ENCODE measurements at regions not wholly inside any gene's neighbourhood (a gene's known extent, or its start where the extent isn't known, plus 50 kb on each side); places are given as distances from the start of the nearest gene placed in this dataset.

- FAIRE-seq (no peak), DNase-seq (no peak)
- no peak overlapping the region for H3K27ac ChIP-seq (ENCODE audit: low read depth in 1 of 3, low read length in 2 of 3)
- no peaks in the 10 kb centered on the region for H3K36me3 ChIP-seq (ENCODE audit: control insufficient read depth in 3 of 3, insufficient read depth in 2 of 3, low read depth in 1 of 3, low read length in 3 of 3)
- no peak overlapping the region for H3K4me3 ChIP-seq (ENCODE audit: low read depth in 1 of 3, low read length in 3 of 3)
- WGBS, 3 donors = 86 to 97% (median 96%) methylated on average over 3 of the region's 3 CpGs
- H3K4me1 ChIP-seq (ENCODE audit: control insufficient read depth in 3 of 3, insufficient read depth in 2 of 3, low read depth in 1 of 3, low read length in 2 of 3) = no peaks in the 10 kb centered on the region
- H3K9me3 ChIP-seq (ENCODE audit: control insufficient read depth in 2 of 2, insufficient read depth in 1 of 2, low read depth in 1 of 2, low read length in 1 of 2) = peaks cover 0 to 6% of the 10 kb centered on the region in 2 donors
- H3K27me3 ChIP-seq (ENCODE audit: control insufficient read depth in 3 of 3, insufficient read depth in 3 of 3, low read length in 3 of 3) = no peaks in the 10 kb centered on the region
Observed at GRCh38 chr4:124104101-124104500, 608.4 kb downstream of the ANKRD50 start.

DNA sequence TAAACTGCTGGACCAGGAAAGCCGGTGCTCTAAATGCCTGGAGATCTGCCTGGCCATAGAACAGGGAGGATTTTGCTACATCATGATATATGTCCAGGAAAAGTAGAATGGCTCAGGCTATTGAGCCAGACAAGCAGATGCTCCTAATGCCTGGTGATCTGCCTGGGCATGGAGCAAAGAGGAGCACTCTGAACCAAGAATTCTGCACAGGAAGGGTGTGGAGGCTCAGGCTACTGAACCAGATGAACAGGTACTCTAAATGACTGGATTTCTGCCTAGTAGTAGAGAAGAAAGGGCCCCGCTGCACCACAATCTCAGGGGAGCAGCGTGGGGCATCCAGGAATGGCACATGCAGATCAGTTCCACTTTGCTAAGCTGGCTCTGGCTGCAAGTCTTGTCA lies 607.9 kb downstream of the ANKRD50 start:
- H3K27me3 ChIP-seq (ENCODE audit: control insufficient read depth in 3 of 3, insufficient read depth in 3 of 3, low read length in 3 of 3) = no peaks in the 10 kb centered on the region
- H3K36me3 ChIP-seq (ENCODE audit: control insufficient read depth in 3 of 3, insufficient read depth in 2 of 3, low read depth in 1 of 3, low read length in 3 of 3) = no peaks in the 10 kb centered on the region
- H3K4me3 ChIP-seq (ENCODE audit: low read depth in 1 of 3, low read length in 3 of 3) = no peak overlapping the region
- H3K4me1 ChIP-seq (ENCODE audit: control insufficient read depth in 3 of 3, insufficient read depth in 2 of 3, low read depth in 1 of 3, low read length in 2 of 3) = no peaks in the 10 kb centered on the region
- FAIRE-seq = no peak
- DNase-seq = no peak
- 79 to 90% (median 87%) methylated on average over 3 of the region's 3 CpGs for WGBS, 3 donors
- no peak overlapping the region for H3K27ac ChIP-seq (ENCODE audit: low read depth in 1 of 3, low read length in 2 of 3)
- H3K9me3 ChIP-seq (ENCODE audit: control insufficient read depth in 2 of 2, insufficient read depth in 1 of 2, low read depth in 1 of 2, low read length in 1 of 2) = peaks cover 0 to 6% of the 10 kb centered on the region in 2 donors

GRCh38 chr4:124105212-124105611 lies 607.3 kb downstream of the ANKRD50 start:
- 53 to 73% (median 60%) methylated on average over 2 of the region's 2 CpGs for WGBS, 3 donors
- Histone ChIP-seq H3K36me3 (ENCODE audit: control insufficient read depth in 3 of 3, insufficient read depth in 2 of 3, low read depth in 1 of 3, low read length in 3 of 3) (no peaks in the 10 kb centered on the region), H3K27ac (ENCODE audit: low read depth in 1 of 3, low read length in 2 of 3) (no peak overlapping the region), H3K4me1 (ENCODE audit: control insufficient read depth in 3 of 3, insufficient read depth in 2 of 3, low read depth in 1 of 3, low read length in 2 of 3) (no peaks in the 10 kb centered on the region), H3K9me3 (ENCODE audit: control insufficient read depth in 2 of 2, insufficient read depth in 1 of 2, low read depth in 1 of 2, low read length in 1 of 2) (peaks cover 0 to 6% of the 10 kb centered on the region in 2 donors), H3K27me3 (ENCODE audit: control insufficient read depth in 3 of 3, insufficient read depth in 3 of 3, low read length in 3 of 3) (no peaks in the 10 kb centered on the region), H3K4me3 (ENCODE audit: low read depth in 1 of 3, low read length in 3 of 3) (no peak overlapping the region)
- DNase-seq = no peak
- FAIRE-seq = no peak

- WGBS, 3 donors = 22 to 56% (median 29%) methylated on average over 2 of the region's 2 CpGs
- no peak for FAIRE-seq
- no peak overlapping the region for H3K4me3 ChIP-seq (ENCODE audit: low read depth in 1 of 3, low read length in 3 of 3)
- no peaks in the 10 kb centered on the region for H3K4me1 ChIP-seq (ENCODE audit: control insufficient read depth in 3 of 3, insufficient read depth in 2 of 3, low read depth in 1 of 3, low read length in 2 of 3)
- no peak overlapping the region for H3K27ac ChIP-seq (ENCODE audit: low read depth in 1 of 3, low read length in 2 of 3)
- no peaks in the 10 kb centered on the region for H3K36me3 ChIP-seq (ENCODE audit: control insufficient read depth in 3 of 3, insufficient read depth in 2 of 3, low read depth in 1 of 3, low read length in 3 of 3)
- H3K27me3 ChIP-seq (ENCODE audit: control insufficient read depth in 3 of 3, insufficient read depth in 3 of 3, low read length in 3 of 3) = no peaks in the 10 kb centered on the region
- no peak for DNase-seq
- no peaks in the 10 kb centered on the region for H3K9me3 ChIP-seq (ENCODE audit: control insufficient read depth in 2 of 2, insufficient read depth in 1 of 2, low read depth in 1 of 2, low read length in 1 of 2)
Observed at GRCh38 chr4:124111411-124111810, 601.1 kb downstream of the ANKRD50 start.

DNA sequence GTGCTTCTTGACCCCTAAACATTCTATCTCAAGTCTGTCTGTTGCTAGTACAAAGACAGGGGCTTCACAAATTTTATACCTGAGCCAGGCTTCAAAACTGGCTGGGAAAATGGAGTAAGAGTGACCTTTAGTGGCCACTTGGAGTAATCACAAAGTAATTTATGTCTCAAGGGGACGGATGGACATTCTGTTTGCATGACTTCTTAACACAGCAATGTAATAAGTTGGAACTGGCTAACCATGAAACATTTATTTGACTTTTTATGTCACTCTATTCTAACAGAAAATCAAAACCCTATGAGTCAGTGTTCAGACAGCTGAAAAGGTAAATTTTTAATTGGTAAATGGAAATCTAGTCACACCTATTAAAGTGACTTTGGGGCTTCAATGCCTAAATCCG lies 600.6 kb downstream of the ANKRD50 start:
- FAIRE-seq = no peak
- H3K4me3 ChIP-seq (ENCODE audit: low read depth in 1 of 3, low read length in 3 of 3) = no peak overlapping the region
- no peaks in the 10 kb centered on the region for H3K27me3 ChIP-seq (ENCODE audit: control insufficient read depth in 3 of 3, insufficient read depth in 3 of 3, low read length in 3 of 3)
- 35 to 47% (median 39%) methylated on average over 2 of the region's 2 CpGs for WGBS, 3 donors
- no peaks in the 10 kb centered on the region for H3K4me1 ChIP-seq (ENCODE audit: control insufficient read depth in 3 of 3, insufficient read depth in 2 of 3, low read depth in 1 of 3, low read length in 2 of 3)
- peak; percentile 25 to 63 for DNase-seq
- no peaks in the 10 kb centered on the region for H3K9me3 ChIP-seq (ENCODE audit: control insufficient read depth in 2 of 2, insufficient read depth in 1 of 2, low read depth in 1 of 2, low read length in 1 of 2)
- no peaks in the 10 kb centered on the region for H3K36me3 ChIP-seq (ENCODE audit: control insufficient read depth in 3 of 3, insufficient read depth in 2 of 3, low read depth in 1 of 3, low read length in 3 of 3)
- H3K27ac ChIP-seq (ENCODE audit: low read depth in 1 of 3, low read length in 2 of 3) = no peak overlapping the region

- no peaks in the 10 kb centered on the region for H3K36me3 ChIP-seq (ENCODE audit: control insufficient read depth in 3 of 3, insufficient read depth in 2 of 3, low read depth in 1 of 3, low read length in 3 of 3)
- no peaks in the 10 kb centered on the region for H3K9me3 ChIP-seq (ENCODE audit: control insufficient read depth in 2 of 2, insufficient read depth in 1 of 2, low read depth in 1 of 2, low read length in 1 of 2)
- FAIRE-seq (no peak), DNase-seq (no peak)
- H3K4me3 ChIP-seq (ENCODE audit: low read depth in 1 of 3, low read length in 3 of 3) = no peak overlapping the region
- no peaks in the 10 kb centered on the region for H3K27me3 ChIP-seq (ENCODE audit: control insufficient read depth in 3 of 3, insufficient read depth in 3 of 3, low read length in 3 of 3)
- no peaks in the 10 kb centered on the region for H3K4me1 ChIP-seq (ENCODE audit: control insufficient read depth in 3 of 3, insufficient read depth in 2 of 3, low read depth in 1 of 3, low read length in 2 of 3)
- no peak overlapping the region for H3K27ac ChIP-seq (ENCODE audit: low read depth in 1 of 3, low read length in 2 of 3)
- WGBS, 3 donors = 69 to 73% (median 70%) methylated on average over 2 of the region's 2 CpGs
Observed at GRCh38 chr4:124118061-124118460, 594.5 kb downstream of the ANKRD50 start.

DNA sequence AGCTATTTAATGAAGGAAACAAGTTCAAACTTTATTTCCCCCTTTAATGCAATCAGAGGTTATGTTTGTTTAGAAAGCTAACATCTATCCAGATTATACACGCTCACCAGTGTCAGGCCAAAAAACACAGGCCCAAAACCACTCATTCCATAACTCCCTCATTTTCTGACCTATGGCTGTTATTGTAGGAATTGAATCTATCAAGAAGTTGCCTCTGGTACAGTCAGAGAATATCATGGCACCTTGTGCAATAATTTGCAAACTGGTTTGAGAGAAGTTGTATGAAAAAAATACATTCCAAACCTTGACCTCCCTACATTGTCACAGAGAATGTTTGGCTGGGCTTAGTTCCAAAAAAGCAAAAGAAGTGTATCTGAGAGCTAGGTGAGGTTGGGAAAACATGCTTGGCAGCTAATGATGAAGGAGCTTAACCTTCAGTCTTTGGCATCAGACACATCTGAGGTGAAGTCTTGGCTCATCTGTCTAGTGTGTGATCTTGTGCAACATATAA lies 591.0 kb downstream of the ANKRD50 start:
- Histone ChIP-seq H3K36me3 (ENCODE audit: control insufficient read depth in 3 of 3, insufficient read depth in 2 of 3, low read depth in 1 of 3, low read length in 3 of 3) (no peaks in the 10 kb centered on the region), H3K27ac (ENCODE audit: low read depth in 1 of 3, low read length in 2 of 3) (no peak overlapping the region), H3K4me1 (ENCODE audit: control insufficient read depth in 3 of 3, insufficient read depth in 2 of 3, low read depth in 1 of 3, low read length in 2 of 3) (no peaks in the 10 kb centered on the region), H3K4me3 (ENCODE audit: low read depth in 1 of 3, low read length in 3 of 3) (no peak overlapping the region), H3K9me3 (ENCODE audit: control insufficient read depth in 2 of 2, insufficient read depth in 1 of 2, low read depth in 1 of 2, low read length in 1 of 2) (no peaks in the 10 kb centered on the region), H3K27me3 (ENCODE audit: control insufficient read depth in 3 of 3, insufficient read depth in 3 of 3, low read length in 3 of 3) (no peaks in the 10 kb centered on the region)
- DNase-seq (no peak), FAIRE-seq (no peak)
- 55 to 84% (median 65%) methylated on average over 1 of the region's 1 CpG for WGBS, 3 donors

- H3K4me1 ChIP-seq (ENCODE audit: control insufficient read depth in 3 of 3, insufficient read depth in 2 of 3, low read depth in 1 of 3, low read length in 2 of 3) = no peaks in the 10 kb centered on the region
- no peaks in the 10 kb centered on the region for H3K9me3 ChIP-seq (ENCODE audit: control insufficient read depth in 2 of 2, insufficient read depth in 1 of 2, low read depth in 1 of 2, low read length in 1 of 2)
- H3K27me3 ChIP-seq (ENCODE audit: control insufficient read depth in 3 of 3, insufficient read depth in 3 of 3, low read length in 3 of 3) = no peaks in the 10 kb centered on the region
- H3K27ac ChIP-seq (ENCODE audit: low read depth in 1 of 3, low read length in 2 of 3) = no peak overlapping the region
- DNase-seq (no peak), FAIRE-seq (no peak)
- H3K4me3 ChIP-seq (ENCODE audit: low read depth in 1 of 3, low read length in 3 of 3) = no peak overlapping the region
- no peaks in the 10 kb centered on the region for H3K36me3 ChIP-seq (ENCODE audit: control insufficient read depth in 3 of 3, insufficient read depth in 2 of 3, low read depth in 1 of 3, low read length in 3 of 3)
- WGBS, 3 donors = 77 to 89% (median 80%) methylated on average over 4 of the region's 4 CpGs
Observed at GRCh38 chr4:124123181-124123580, 589.4 kb downstream of the ANKRD50 start.

GRCh38 chr4:124123721-124124120 lies 588.8 kb downstream of the ANKRD50 start:
- WGBS, 3 donors = 15 to 56% (median 28%) methylated on average over 1 of the region's 1 CpG
- no peaks in the 10 kb centered on the region for H3K36me3 ChIP-seq (ENCODE audit: control insufficient read depth in 3 of 3, insufficient read depth in 2 of 3, low read depth in 1 of 3, low read length in 3 of 3)
- no peaks in the 10 kb centered on the region for H3K4me1 ChIP-seq (ENCODE audit: control insufficient read depth in 3 of 3, insufficient read depth in 2 of 3, low read depth in 1 of 3, low read length in 2 of 3)
- no peak overlapping the region for H3K27ac ChIP-seq (ENCODE audit: low read depth in 1 of 3, low read length in 2 of 3)
- no peaks in the 10 kb centered on the region for H3K9me3 ChIP-seq (ENCODE audit: control insufficient read depth in 2 of 2, insufficient read depth in 1 of 2, low read depth in 1 of 2, low read length in 1 of 2)
- DNase-seq (no peak), FAIRE-seq (no peak)
- H3K4me3 ChIP-seq (ENCODE audit: low read depth in 1 of 3, low read length in 3 of 3) = no peak overlapping the region
- no peaks in the 10 kb centered on the region for H3K27me3 ChIP-seq (ENCODE audit: control insufficient read depth in 3 of 3, insufficient read depth in 3 of 3, low read length in 3 of 3)

Measured in small intestine (tissue), 7 donors.